Neural progenitor cell (in vitro differentiated cells): ENCODE measurements at regions not wholly inside any gene's neighbourhood (a gene's known extent, or its start where the extent isn't known, plus 50 kb on each side); places are given as distances from the start of the nearest gene placed in this dataset.
A peak's percentile ranks its signal among the peaks of the same experiment; 100 is the strongest.

ENCODE experiments used
- DNase-seq: peaks from one replicate; pipeline ENCODE4 v3.0.0-alpha.2; 2016; ENCODE audit warnings: low spot score
- H2AFZ ChIP-seq: fragments of 200-600 bp; sonication (generic); replicated peaks from 2 replicates; pipeline ENCODE4 v1.6.1; 2016; ENCODE audit warnings: antibody characterized with exemption
- H3F3A ChIP-seq: fragments of 200-600 bp; sonication (generic); 2 replicates; pipeline ENCODE4 v1.6.1; 2016; ENCODE audit warnings: antibody characterized with exemption, low read depth
- H3K27ac ChIP-seq: fragments of 200-600 bp; sonication (generic); 2 replicates; pipeline ENCODE4 v1.5.1; 2016; ENCODE audit warnings: mild to moderate bottlenecking
- H3K27me3 ChIP-seq: fragments of 200-600 bp; sonication (generic); 2 replicates; pipeline ENCODE4 v1.6.1; 2016; ENCODE audit warnings: mild to moderate bottlenecking, moderate library complexity
- H3K36me3 ChIP-seq: fragments of 200-600 bp; sonication (generic); 2 replicates; pipeline ENCODE4 v1.5.1; 2016
- H3K4me1 ChIP-seq: fragments of 200-600 bp; sonication (generic); 2 replicates; pipeline ENCODE4 v1.6.1; 2016; ENCODE audit warnings: mixed run types
- H3K4me2 ChIP-seq: fragments of 200-600 bp; sonication (generic); 2 replicates; pipeline ENCODE4 v1.6.1; 2016
- H3K4me3 ChIP-seq: fragments of 200-600 bp; sonication (generic); 2 replicates; pipeline ENCODE4 v1.5.1; 2016
- H3K79me2 ChIP-seq: fragments of 200-600 bp; sonication (generic); 2 replicates; pipeline ENCODE4 v1.6.1; 2016; ENCODE audit warnings: low read depth
- H3K9ac ChIP-seq: fragments of 200-600 bp; sonication (generic); 2 replicates; pipeline ENCODE4 v1.6.1; 2016
- H3K9me3 ChIP-seq: fragments of 200-600 bp; sonication (generic); 2 replicates; pipeline ENCODE4 v1.5.1; 2016; ENCODE audit warnings: low read depth
- H4K20me1 ChIP-seq: fragments of 200-600 bp; sonication (generic); 2 replicates; pipeline ENCODE4 v1.6.1; 2016; ENCODE audit warnings: low read depth
- H3K27ac Mint-ChIP-seq: 3 replicates; pipeline ENCODE4 v1.8.0; 2021; ENCODE audit warnings: mixed read lengths
- H3K27me3 Mint-ChIP-seq: 2 replicates; pipeline ENCODE4 v1.8.0; 2022; ENCODE audit warnings: low read depth, mild to moderate bottlenecking, inconsistent platforms, moderate library complexity, mixed read lengths; ENCODE audit not compliant: insufficient read depth
- H3K36me3 Mint-ChIP-seq: 3 replicates; pipeline ENCODE4 v1.8.0; 2021; ENCODE audit warnings: mixed read lengths
- H3K4me1 Mint-ChIP-seq: 3 replicates; pipeline ENCODE4 v1.8.0; 2021; ENCODE audit warnings: mixed read lengths
- H3K4me3 Mint-ChIP-seq: 3 replicates; pipeline ENCODE4 v1.8.0; 2021; ENCODE audit warnings: mild to moderate bottlenecking, moderate library complexity, mixed read lengths
- H3K9me3 Mint-ChIP-seq: 3 replicates; pipeline ENCODE4 v1.8.0; 2020; ENCODE audit warnings: mixed read lengths
- EZH2 ChIP-seq: fragments of 200-600 bp; sonication (generic); IDR thresholded peaks from 2 replicates; pipeline ENCODE4 v1.6.1; 2017; ENCODE audit warnings: antibody characterized with exemption, mild to moderate bottlenecking, moderate library complexity
- EZH2phosphoT487 ChIP-seq: fragments of 200-600 bp; sonication (generic); IDR thresholded peaks from 2 replicates; pipeline ENCODE4 v1.6.1; 2017; ENCODE audit warnings: antibody characterized with exemption
- TF ChIP-seq, protein P1 (sequence below): fragments of 200-600 bp; sonication (generic); IDR thresholded peaks from 2 replicates; pipeline ENCODE4 v1.5.1; 2017; ENCODE audit warnings: antibody characterized with exemption, mild to moderate bottlenecking

- Mint-ChIP-seq H3K4me1 (no peaks in the 10 kb centered on the region), H3K27me3 (peaks cover 2% of the 10 kb centered on the region), H3K27ac (no peak overlapping the region), H3K9me3 (no peaks in the 10 kb centered on the region), H3K4me3 (no peak overlapping the region), H3K36me3 (no peaks in the 10 kb centered on the region)
- TF ChIP-seq EZH2 (no peak), EZH2phosphoT487 (no peak)
- TF ChIP-seq, protein P1, sequence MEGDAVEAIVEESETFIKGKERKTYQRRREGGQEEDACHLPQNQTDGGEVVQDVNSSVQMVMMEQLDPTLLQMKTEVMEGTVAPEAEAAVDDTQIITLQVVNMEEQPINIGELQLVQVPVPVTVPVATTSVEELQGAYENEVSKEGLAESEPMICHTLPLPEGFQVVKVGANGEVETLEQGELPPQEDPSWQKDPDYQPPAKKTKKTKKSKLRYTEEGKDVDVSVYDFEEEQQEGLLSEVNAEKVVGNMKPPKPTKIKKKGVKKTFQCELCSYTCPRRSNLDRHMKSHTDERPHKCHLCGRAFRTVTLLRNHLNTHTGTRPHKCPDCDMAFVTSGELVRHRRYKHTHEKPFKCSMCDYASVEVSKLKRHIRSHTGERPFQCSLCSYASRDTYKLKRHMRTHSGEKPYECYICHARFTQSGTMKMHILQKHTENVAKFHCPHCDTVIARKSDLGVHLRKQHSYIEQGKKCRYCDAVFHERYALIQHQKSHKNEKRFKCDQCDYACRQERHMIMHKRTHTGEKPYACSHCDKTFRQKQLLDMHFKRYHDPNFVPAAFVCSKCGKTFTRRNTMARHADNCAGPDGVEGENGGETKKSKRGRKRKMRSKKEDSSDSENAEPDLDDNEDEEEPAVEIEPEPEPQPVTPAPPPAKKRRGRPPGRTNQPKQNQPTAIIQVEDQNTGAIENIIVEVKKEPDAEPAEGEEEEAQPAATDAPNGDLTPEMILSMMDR = no peak
- H3K4me2 ChIP-seq = no peak overlapping the region
- no peak for DNase-seq
- no peaks in the 10 kb centered on the region for H3K36me3 ChIP-seq
- no peaks in the 10 kb centered on the region for H3K9me3 ChIP-seq
- no peak overlapping the region for H2AFZ ChIP-seq
- no peak overlapping the region for H3K27ac ChIP-seq
- H3K79me2 ChIP-seq = no peaks in the 10 kb centered on the region
- no peak overlapping the region for H3K9ac ChIP-seq
- no peaks in the 10 kb centered on the region for H3K27me3 ChIP-seq
- H3K4me3 ChIP-seq = no peak overlapping the region
- H3F3A ChIP-seq = no peaks in the 10 kb centered on the region
- H4K20me1 ChIP-seq = no peaks in the 10 kb centered on the region
- H3K4me1 ChIP-seq = no peaks in the 10 kb centered on the region
These were observed 793.8 kb downstream of the SORCS1 start for GRCh38 chr10:106370751-106371150.

GRCh38 chr10:106360870-106361269, 803.6 kb downstream of the SORCS1 start:
- Histone ChIP-seq H2AFZ (no peak overlapping the region), H3K4me3 (no peak overlapping the region), H3F3A (no peaks in the 10 kb centered on the region), H3K79me2 (no peaks in the 10 kb centered on the region), H3K27ac (no peak overlapping the region), H4K20me1 (no peaks in the 10 kb centered on the region), H3K4me1 (no peaks in the 10 kb centered on the region), H3K9me3 (no peaks in the 10 kb centered on the region), H3K9ac (no peak overlapping the region), H3K27me3 (no peaks in the 10 kb centered on the region), H3K4me2 (no peak overlapping the region), H3K36me3 (no peaks in the 10 kb centered on the region)
- Mint-ChIP-seq H3K36me3 (no peaks in the 10 kb centered on the region), H3K4me1 (peaks cover 5% of the 10 kb centered on the region), H3K27ac (no peak overlapping the region), H3K4me3 (no peak overlapping the region), H3K9me3 (no peaks in the 10 kb centered on the region), H3K27me3 (no peaks in the 10 kb centered on the region)
- no peak for DNase-seq
- no peak for TF ChIP-seq EZH2
- no peak for TF ChIP-seq EZH2phosphoT487
- TF ChIP-seq, protein P1 = no peak

DNA sequence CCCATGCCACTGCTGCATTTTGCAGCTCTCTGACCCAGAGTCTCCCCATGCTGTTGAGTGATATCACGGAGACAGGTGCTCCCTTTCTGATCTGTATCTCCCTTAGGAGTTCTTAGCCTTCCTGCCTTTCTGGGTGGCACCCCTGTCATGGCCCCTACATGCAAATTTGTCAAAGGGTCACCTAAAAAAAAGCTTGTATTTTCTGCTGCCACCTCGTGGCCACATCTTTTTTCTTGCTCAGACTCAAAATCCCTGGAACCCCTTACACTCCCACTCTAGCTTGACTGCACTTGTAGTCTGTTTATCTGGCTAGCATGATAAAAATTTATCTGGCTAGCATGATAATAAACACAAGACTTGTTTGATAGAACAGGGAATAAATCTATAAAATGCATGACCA, 809.1 kb downstream of the SORCS1 start:
- Histone ChIP-seq H3F3A (no peaks in the 10 kb centered on the region), H3K79me2 (no peaks in the 10 kb centered on the region), H3K27me3 (no peaks in the 10 kb centered on the region), H3K4me3 (no peak overlapping the region), H3K36me3 (no peaks in the 10 kb centered on the region), H3K9ac (no peak overlapping the region), H4K20me1 (no peaks in the 10 kb centered on the region), H3K4me1 (no peaks in the 10 kb centered on the region), H3K27ac (no peak overlapping the region), H3K4me2 (no peak overlapping the region), H2AFZ (no peak overlapping the region), H3K9me3 (no peaks in the 10 kb centered on the region)
- Mint-ChIP-seq H3K27ac (no peak overlapping the region), H3K27me3 (peaks cover 3% of the 10 kb centered on the region), H3K4me1 (peaks cover under 1% of the 10 kb centered on the region), H3K9me3 (no peaks in the 10 kb centered on the region), H3K36me3 (no peaks in the 10 kb centered on the region), H3K4me3 (no peak overlapping the region)
- no peak for TF ChIP-seq EZH2phosphoT487
- TF ChIP-seq, protein P1 = peak; percentile 61
- DNase-seq = peak; percentile 29

GRCh38 chr10:106348933-106349332, 815.6 kb downstream of the SORCS1 start:
- Histone ChIP-seq H3F3A (no peaks in the 10 kb centered on the region), H3K4me3 (no peak overlapping the region), H3K27ac (no peak overlapping the region), H4K20me1 (no peaks in the 10 kb centered on the region), H3K27me3 (no peaks in the 10 kb centered on the region), H2AFZ (no peak overlapping the region), H3K79me2 (no peaks in the 10 kb centered on the region), H3K36me3 (no peaks in the 10 kb centered on the region), H3K4me2 (no peak overlapping the region), H3K4me1 (no peaks in the 10 kb centered on the region), H3K9ac (no peak overlapping the region), H3K9me3 (no peaks in the 10 kb centered on the region)
- Mint-ChIP-seq H3K9me3 (no peaks in the 10 kb centered on the region), H3K27me3 (peaks cover 2% of the 10 kb centered on the region), H3K36me3 (no peaks in the 10 kb centered on the region), H3K4me1 (no peaks in the 10 kb centered on the region), H3K4me3 (no peak overlapping the region), H3K27ac (no peak overlapping the region)
- no peak for TF ChIP-seq EZH2
- TF ChIP-seq, protein P1 = no peak
- TF ChIP-seq EZH2phosphoT487 = no peak
- no peak for DNase-seq
